Neural cell (in vitro differentiated cells): ENCODE measurements at regions not wholly inside any gene's neighbourhood (a gene's known extent, or its start where the extent isn't known, plus 50 kb on each side); places are given as distances from the start of the nearest gene placed in this dataset.

Experiments used
- H2AFZ ChIP-seq: fragments of 200-600, 300-800 bp; sonication (generic), shearing (Covaris generic); 2 replicates; pipeline ENCODE4 v1.6.0; 2014; ENCODE audit warnings: low read depth, mild to moderate bottlenecking, antibody characterized with exemption, low read length, moderate library complexity
- H3F3A ChIP-seq: fragments of 200-600 bp; shearing (Covaris generic); 2 replicates; pipeline ENCODE4 v1.6.1; 2016; ENCODE audit warnings: mild to moderate bottlenecking, moderate library complexity, mixed read lengths, antibody characterized with exemption, low read length; ENCODE audit not compliant: insufficient read depth, poor library complexity, severe bottlenecking
- H3K27ac ChIP-seq: fragments of 200-600, 300-800 bp; sonication (generic), shearing (Covaris generic); 2 replicates; pipeline ENCODE4 v1.5.1; 2014; ENCODE audit warnings: mild to moderate bottlenecking, low read length, moderate library complexity
- H3K27me3 ChIP-seq: fragments of 300-800, 200-600 bp; sonication (generic), shearing (Covaris generic); 2 replicates; pipeline ENCODE4 v1.6.0; 2014; ENCODE audit warnings: mild to moderate bottlenecking, low read depth, low read length, moderate library complexity; ENCODE audit not compliant: insufficient read depth
- H3K36me3 ChIP-seq: fragments of 300-800, 200-600 bp; sonication (generic), shearing (Covaris generic); 2 replicates; pipeline ENCODE4 v1.5.1; 2014; ENCODE audit warnings: mild to moderate bottlenecking, antibody characterized with exemption, low read length, moderate library complexity; ENCODE audit not compliant: insufficient read depth
- H3K4me2 ChIP-seq: fragments of 300-800, 200-600 bp; sonication (generic), shearing (Covaris generic); 2 replicates; pipeline ENCODE4 v1.6.0; 2014; ENCODE audit warnings: mild to moderate bottlenecking, low read length
- H3K4me3 ChIP-seq: fragments of 300-800, 200-600 bp; sonication (generic), shearing (Covaris generic); 2 replicates; pipeline ENCODE4 v1.5.1; 2014; ENCODE audit warnings: mild to moderate bottlenecking, low read length, moderate library complexity
- H3K79me2 ChIP-seq: fragments of 200-600 bp; shearing (Covaris generic); replicated peaks from 2 replicates; pipeline ENCODE4 v1.6.0; 2014; ENCODE audit warnings: mild to moderate bottlenecking, low read length, moderate library complexity; ENCODE audit not compliant: insufficient read depth
- H3K9ac ChIP-seq: fragments of 300-800, 200-600 bp; sonication (generic), shearing (Covaris generic); 2 replicates; pipeline ENCODE4 v1.6.1; 2016; ENCODE audit warnings: mild to moderate bottlenecking, low read length, mixed read lengths
- H3K9me2 ChIP-seq: fragments of 200-600 bp; shearing (Covaris generic); 2 replicates; pipeline ENCODE4 v1.6.1; 2016; ENCODE audit warnings: mild to moderate bottlenecking, low read length, mixed read lengths; ENCODE audit not compliant: insufficient read depth
- H3K9me3 ChIP-seq: fragments of 200-600, 300-800 bp; sonication (generic), shearing (Covaris generic); 2 replicates; pipeline ENCODE4 v1.6.1; 2016; ENCODE audit warnings: mild to moderate bottlenecking, mixed run types, low read length, moderate library complexity, mixed read lengths
- H4K20me1 ChIP-seq: fragments of 200-600 bp; shearing (Covaris generic); 2 replicates; pipeline ENCODE4 v1.6.1; 2016; ENCODE audit warnings: mild to moderate bottlenecking, mixed run types; ENCODE audit not compliant: insufficient read depth
- EP300 ChIP-seq: fragments of 450-650 bp; conservative IDR thresholded peaks from 2 replicates; pipeline ENCODE4 v1.6.1; 2014; ENCODE audit warnings: antibody characterized with exemption, mild to moderate bottlenecking, moderate library complexity; ENCODE audit not compliant: poor library complexity, severe bottlenecking
- EZH2 ChIP-seq: fragments of 200-600, 300-800 bp; shearing (Covaris generic), sonication (generic); IDR thresholded peaks from 2 replicates; pipeline ENCODE4 v1.6.1; 2014; ENCODE audit warnings: antibody characterized with exemption, low read length, borderline replicate concordance, mild to moderate bottlenecking; ENCODE audit not compliant: insufficient read depth, poor library complexity, severe bottlenecking
- MXI1 ChIP-seq: fragments of 450-650 bp; conservative IDR thresholded peaks from 2 replicates; pipeline ENCODE4 v1.6.1; 2014; ENCODE audit warnings: antibody characterized with exemption, mild to moderate bottlenecking; ENCODE audit not compliant: poor library complexity, severe bottlenecking
- POLR2AphosphoS5 ChIP-seq: IDR thresholded peaks from 2 replicates; pipeline ENCODE4 v1.6.1; 2012
- RAD21 ChIP-seq: fragments of 450-650 bp; conservative IDR thresholded peaks from 2 replicates; pipeline ENCODE4 v1.6.1; 2014; ENCODE audit warnings: antibody characterized with exemption, mild to moderate bottlenecking, moderate library complexity
- SMC3 ChIP-seq: fragments of 450-650 bp; conservative IDR thresholded peaks from 2 replicates; pipeline ENCODE4 v1.6.1; 2014; ENCODE audit warnings: antibody characterized with exemption, mild to moderate bottlenecking, moderate library complexity; ENCODE audit not compliant: poor library complexity
- TAF1 ChIP-seq: IDR thresholded peaks from 2 replicates; pipeline ENCODE4 v1.6.1; 2012; ENCODE audit warnings: low read depth
- TF ChIP-seq, protein P1 (sequence below): fragments of 450-650 bp; IDR thresholded peaks from 2 replicates; pipeline ENCODE4 v1.5.1; 2014; ENCODE audit warnings: antibody characterized with exemption, mild to moderate bottlenecking, moderate library complexity; ENCODE audit not compliant: poor library complexity, severe bottlenecking
- TF ChIP-seq, protein P2 (sequence below): IDR thresholded peaks from 2 replicates; pipeline ENCODE4 v1.6.1; 2012; ENCODE audit warnings: borderline replicate concordance

DNA sequence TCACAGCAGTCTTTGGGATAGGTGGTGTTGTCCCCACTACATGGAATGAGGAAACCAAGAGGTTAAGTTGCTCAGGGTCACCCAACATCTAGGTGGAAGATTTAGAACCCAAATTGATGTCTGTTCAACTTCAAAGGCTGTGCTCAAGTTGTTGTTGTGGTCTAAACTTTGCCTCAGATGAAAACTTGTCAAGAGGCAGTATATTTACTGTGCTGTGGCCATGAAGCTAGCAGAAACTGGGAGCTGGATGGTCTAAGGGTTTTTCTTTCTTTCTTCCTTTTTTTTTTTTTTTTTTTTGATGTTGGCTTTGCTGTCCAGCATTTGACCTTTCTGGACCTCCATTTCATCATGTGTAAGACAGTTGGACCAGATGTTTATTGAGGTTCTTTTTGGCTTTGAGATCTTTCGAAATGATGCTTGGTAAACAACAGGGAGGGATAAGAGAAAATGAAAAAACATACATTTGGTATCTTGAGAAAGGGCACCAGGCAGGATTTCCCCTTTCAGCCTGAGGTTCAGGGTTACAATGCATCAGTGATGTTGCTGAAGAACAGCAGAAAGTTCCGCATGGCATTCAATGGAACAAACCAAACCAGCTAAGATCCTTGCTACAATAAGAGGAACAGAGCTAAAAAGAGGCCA lies 166.2 kb upstream of the RPS6KA3 start:
- Histone ChIP-seq H3K36me3 (no peaks in the 10 kb centered on the region), H3K27me3 (no peaks in the 10 kb centered on the region), H3K9ac (no peak overlapping the region), H3K4me3 (no peak overlapping the region), H2AFZ (no peak overlapping the region), H3K79me2 (no peaks in the 10 kb centered on the region), H3K9me2 (no peaks in the 10 kb centered on the region), H3K9me3 (no peaks in the 10 kb centered on the region), H3K27ac (no peak overlapping the region), H4K20me1 (no peaks in the 10 kb centered on the region), H3K4me2 (no peak overlapping the region), H3F3A (no peaks in the 10 kb centered on the region)
- TF ChIP-seq EZH2 = no peak
- TF ChIP-seq POLR2AphosphoS5 = no peak
- TF ChIP-seq, protein P1, sequence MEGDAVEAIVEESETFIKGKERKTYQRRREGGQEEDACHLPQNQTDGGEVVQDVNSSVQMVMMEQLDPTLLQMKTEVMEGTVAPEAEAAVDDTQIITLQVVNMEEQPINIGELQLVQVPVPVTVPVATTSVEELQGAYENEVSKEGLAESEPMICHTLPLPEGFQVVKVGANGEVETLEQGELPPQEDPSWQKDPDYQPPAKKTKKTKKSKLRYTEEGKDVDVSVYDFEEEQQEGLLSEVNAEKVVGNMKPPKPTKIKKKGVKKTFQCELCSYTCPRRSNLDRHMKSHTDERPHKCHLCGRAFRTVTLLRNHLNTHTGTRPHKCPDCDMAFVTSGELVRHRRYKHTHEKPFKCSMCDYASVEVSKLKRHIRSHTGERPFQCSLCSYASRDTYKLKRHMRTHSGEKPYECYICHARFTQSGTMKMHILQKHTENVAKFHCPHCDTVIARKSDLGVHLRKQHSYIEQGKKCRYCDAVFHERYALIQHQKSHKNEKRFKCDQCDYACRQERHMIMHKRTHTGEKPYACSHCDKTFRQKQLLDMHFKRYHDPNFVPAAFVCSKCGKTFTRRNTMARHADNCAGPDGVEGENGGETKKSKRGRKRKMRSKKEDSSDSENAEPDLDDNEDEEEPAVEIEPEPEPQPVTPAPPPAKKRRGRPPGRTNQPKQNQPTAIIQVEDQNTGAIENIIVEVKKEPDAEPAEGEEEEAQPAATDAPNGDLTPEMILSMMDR = no peak
- TF ChIP-seq RAD21 = no peak
- TF ChIP-seq SMC3 = no peak
- TF ChIP-seq TAF1 = no peak
- TF ChIP-seq, protein P2, sequence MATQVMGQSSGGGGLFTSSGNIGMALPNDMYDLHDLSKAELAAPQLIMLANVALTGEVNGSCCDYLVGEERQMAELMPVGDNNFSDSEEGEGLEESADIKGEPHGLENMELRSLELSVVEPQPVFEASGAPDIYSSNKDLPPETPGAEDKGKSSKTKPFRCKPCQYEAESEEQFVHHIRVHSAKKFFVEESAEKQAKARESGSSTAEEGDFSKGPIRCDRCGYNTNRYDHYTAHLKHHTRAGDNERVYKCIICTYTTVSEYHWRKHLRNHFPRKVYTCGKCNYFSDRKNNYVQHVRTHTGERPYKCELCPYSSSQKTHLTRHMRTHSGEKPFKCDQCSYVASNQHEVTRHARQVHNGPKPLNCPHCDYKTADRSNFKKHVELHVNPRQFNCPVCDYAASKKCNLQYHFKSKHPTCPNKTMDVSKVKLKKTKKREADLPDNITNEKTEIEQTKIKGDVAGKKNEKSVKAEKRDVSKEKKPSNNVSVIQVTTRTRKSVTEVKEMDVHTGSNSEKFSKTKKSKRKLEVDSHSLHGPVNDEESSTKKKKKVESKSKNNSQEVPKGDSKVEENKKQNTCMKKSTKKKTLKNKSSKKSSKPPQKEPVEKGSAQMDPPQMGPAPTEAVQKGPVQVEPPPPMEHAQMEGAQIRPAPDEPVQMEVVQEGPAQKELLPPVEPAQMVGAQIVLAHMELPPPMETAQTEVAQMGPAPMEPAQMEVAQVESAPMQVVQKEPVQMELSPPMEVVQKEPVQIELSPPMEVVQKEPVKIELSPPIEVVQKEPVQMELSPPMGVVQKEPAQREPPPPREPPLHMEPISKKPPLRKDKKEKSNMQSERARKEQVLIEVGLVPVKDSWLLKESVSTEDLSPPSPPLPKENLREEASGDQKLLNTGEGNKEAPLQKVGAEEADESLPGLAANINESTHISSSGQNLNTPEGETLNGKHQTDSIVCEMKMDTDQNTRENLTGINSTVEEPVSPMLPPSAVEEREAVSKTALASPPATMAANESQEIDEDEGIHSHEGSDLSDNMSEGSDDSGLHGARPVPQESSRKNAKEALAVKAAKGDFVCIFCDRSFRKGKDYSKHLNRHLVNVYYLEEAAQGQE = no peak
- no peak for TF ChIP-seq EP300
- TF ChIP-seq MXI1 = no peak

GRCh38 chrX:20432048-20432447 lies 165.3 kb upstream of the RPS6KA3 start:
- no peaks in the 10 kb centered on the region for H3K27me3 ChIP-seq
- H3K4me3 ChIP-seq = no peak overlapping the region
- no peaks in the 10 kb centered on the region for H3K79me2 ChIP-seq
- H3K36me3 ChIP-seq = no peaks in the 10 kb centered on the region
- H3K9ac ChIP-seq = no peak overlapping the region
- no peaks in the 10 kb centered on the region for H3K9me3 ChIP-seq
- H3K9me2 ChIP-seq = no peaks in the 10 kb centered on the region
- H4K20me1 ChIP-seq = no peaks in the 10 kb centered on the region
- no peak overlapping the region for H2AFZ ChIP-seq
- TF ChIP-seq, protein P2 = peak; percentile 62
- TF ChIP-seq MXI1 (no peak), TAF1 (no peak), POLR2AphosphoS5 (no peak), SMC3 (no peak)
- TF ChIP-seq, protein P1 = no peak
- no peak overlapping the region for H3K4me2 ChIP-seq
- no peaks in the 10 kb centered on the region for H3F3A ChIP-seq
- no peak overlapping the region for H3K27ac ChIP-seq
